ENCODE measurements at regions not wholly inside any gene's neighbourhood (a gene's known extent, or its start where the extent isn't known, plus 50 kb on each side); places are given as distances from the start of the nearest gene placed in this dataset.

- DNase-seq (ENCODE audit: low spot score): no peak
- Mint-ChIP-seq H3K36me3 (no peaks in the 10 kb centered on the region), H3K27me3 (ENCODE audit: low read depth) (no peaks in the 10 kb centered on the region), H3K27ac (no peak overlapping the region), H3K9me3 (no peaks in the 10 kb centered on the region), H3K4me1 (peaks cover 3% of the 10 kb centered on the region), H3K4me3 (no peak overlapping the region)
- ChIA-PET CTCF (no interaction called here), POLR2A (no interaction called here)
- ATAC-seq: no peak
- no peak for TF ChIP-seq FOXK1 (CRISPR knock-in tag; IDR thresholded peaks at IDR 0.05)
These were observed 1602.0 kb downstream of the GRIK2 start for GRCh38 chr6:102995491-102995890.

GRCh38 chr6:102994866-102995265 is 1601.4 kb downstream of the GRIK2 start:
- DNase-seq (ENCODE audit: low spot score) (no peak), ATAC-seq (no peak)
- TF ChIP-seq JUN (CRISPR knock-in tag; IDR thresholded peaks at IDR 0.05) (no peak), CBFB (CRISPR knock-in tag; IDR thresholded peaks at IDR 0.05; ENCODE audit: low read depth) (no peak), NFYB (CRISPR knock-in tag; conservative IDR thresholded peaks at IDR 0.05; ENCODE audit: low read depth) (no peak), MAX (CRISPR knock-in tag; IDR thresholded peaks at IDR 0.05) (no peak), KAT7 (CRISPR knock-in tag; IDR thresholded peaks at IDR 0.05; ENCODE audit: borderline replicate concordance) (no peak), HMGA2 (CRISPR knock-in tag; IDR thresholded peaks at IDR 0.05) (no peak), SP1 (CRISPR knock-in tag; conservative IDR thresholded peaks at IDR 0.05) (no peak), HMGXB4 (CRISPR knock-in tag; IDR thresholded peaks at IDR 0.05) (no peak), TEAD4 (CRISPR knock-in tag; IDR thresholded peaks at IDR 0.05) (no peak), ZNF263 (CRISPR knock-in tag; IDR thresholded peaks at IDR 0.05; ENCODE audit: low read depth) (no peak)
- Mint-ChIP-seq H3K36me3 (no peaks in the 10 kb centered on the region), H3K27me3 (ENCODE audit: low read depth) (no peaks in the 10 kb centered on the region), H3K4me1 (no peaks in the 10 kb centered on the region), H3K27ac (no peak overlapping the region), H3K4me3 (no peak overlapping the region), H3K9me3 (no peaks in the 10 kb centered on the region)
- ChIA-PET POLR2A (no interaction called here), CTCF (no interaction called here)

GRCh38 chr6:102986086-102986485 is 1592.6 kb downstream of the GRIK2 start:
- CTCF ChIA-PET: no interaction called here
- POLR2A ChIA-PET: no interaction called here
- ATAC-seq (no peak), DNase-seq (ENCODE audit: low spot score) (no peak)
- H3K9me3 Mint-ChIP-seq: no peaks in the 10 kb centered on the region
- no peak overlapping the region for H3K4me3 Mint-ChIP-seq
- H3K4me1 Mint-ChIP-seq: peaks cover 16% of the 10 kb centered on the region
- H3K27me3 Mint-ChIP-seq (ENCODE audit: low read depth): no peaks in the 10 kb centered on the region
- H3K36me3 Mint-ChIP-seq: no peaks in the 10 kb centered on the region
- no peak overlapping the region for H3K27ac Mint-ChIP-seq
- TF ChIP-seq JAZF1 (CRISPR knock-in tag; IDR thresholded peaks at IDR 0.05): no peak
- TF ChIP-seq CTCF (IDR thresholded peaks at IDR 0.05): no peak
- no peak for TF ChIP-seq GRHL2 (CRISPR knock-in tag; IDR thresholded peaks at IDR 0.05; ENCODE audit: insufficient replicate concordance, severe bottlenecking)
- TF ChIP-seq ERG (CRISPR knock-in tag; IDR thresholded peaks at IDR 0.05): no peak
- no peak for TF ChIP-seq NR1H2 (CRISPR knock-in tag; IDR thresholded peaks at IDR 0.05)
- no peak for TF ChIP-seq NR2C2 (CRISPR knock-in tag; IDR thresholded peaks at IDR 0.05)
- TF ChIP-seq ZNF425 (CRISPR knock-in tag; conservative IDR thresholded peaks at IDR 0.05): no peak
- TF ChIP-seq CREM (CRISPR knock-in tag; IDR thresholded peaks at IDR 0.05): no peak
- TF ChIP-seq MYBL2 (CRISPR knock-in tag; IDR thresholded peaks at IDR 0.05): no peak
- TF ChIP-seq ZNF396 (CRISPR knock-in tag; IDR thresholded peaks at IDR 0.05; ENCODE audit: borderline replicate concordance): no peak
- no peak for TF ChIP-seq ZMAT4 (CRISPR knock-in tag; IDR thresholded peaks at IDR 0.05)
- no peak for TF ChIP-seq TEAD1 (CRISPR knock-in tag; IDR thresholded peaks at IDR 0.05)
- no peak for TF ChIP-seq PREB (CRISPR knock-in tag; IDR thresholded peaks at IDR 0.05; ENCODE audit: borderline replicate concordance)
- TF ChIP-seq ZNF138 (CRISPR knock-in tag; conservative IDR thresholded peaks at IDR 0.05): no peak
- no peak for TF ChIP-seq NFYB (CRISPR knock-in tag; conservative IDR thresholded peaks at IDR 0.05; ENCODE audit: low read depth)

Measured in WTC11 (cell line).